ACC112 (cell line): ENCODE measurements at regions not wholly inside any gene's neighbourhood (a gene's known extent, or its start where the extent isn't known, plus 50 kb on each side); places are given as distances from the start of the nearest gene placed in this dataset.

Source experiments
- H2AFZ ChIP-seq: fragments of 200-600 bp; sonication (generic); one replicate; pipeline ENCODE4 v1.6.0; 2017; ENCODE audit warnings: antibody characterized with exemption, low read length; ENCODE audit not compliant: unreplicated experiment
- H3K27ac ChIP-seq: fragments of 200-600 bp; sonication (generic); 2 replicates; pipeline ENCODE4 v1.5.1; 2014; ENCODE audit warnings: low read depth, mild to moderate bottlenecking, antibody characterized with exemption, low read length, moderate library complexity
- H3K27me3 ChIP-seq: fragments of 200-600 bp; sonication (generic); 2 replicates; pipeline ENCODE4 v1.6.1; 2014; ENCODE audit warnings: mild to moderate bottlenecking, antibody characterized with exemption, low read length, moderate library complexity, mixed read lengths; ENCODE audit not compliant: insufficient read depth
- H3K36me3 ChIP-seq: fragments of 200-600 bp; sonication (generic); 2 replicates; pipeline ENCODE4 v1.6.1; 2016; ENCODE audit warnings: mild to moderate bottlenecking, antibody characterized with exemption, low read length, moderate library complexity, mixed read lengths; ENCODE audit not compliant: insufficient read depth
- H3K4me1 ChIP-seq: fragments of 200-600 bp; sonication (generic); one replicate; pipeline ENCODE4 v1.6.1; 2016; ENCODE audit warnings: low read length, mixed read lengths; ENCODE audit not compliant: insufficient read depth, unreplicated experiment, control insufficient read depth
- H3K4me3 ChIP-seq: fragments of 200-600 bp; sonication (generic); 2 replicates; pipeline ENCODE4 v1.5.1; 2014; ENCODE audit warnings: mild to moderate bottlenecking, low read depth, low read length
- H3K79me2 ChIP-seq: fragments of 200-600 bp; sonication (generic); one replicate; pipeline ENCODE4 v1.6.0; 2016; ENCODE audit warnings: low read length; ENCODE audit not compliant: control insufficient read depth, unreplicated experiment, insufficient read depth

GRCh38 chr13:70964124-70964523 is 855.9 kb upstream of the KLHL1 start:
- H3K27ac ChIP-seq: no peak overlapping the region
- H3K4me1 ChIP-seq: no peaks in the 10 kb centered on the region
- H3K27me3 ChIP-seq: no peaks in the 10 kb centered on the region
- no peaks in the 10 kb centered on the region for H3K36me3 ChIP-seq
- H3K79me2 ChIP-seq: no peaks in the 10 kb centered on the region
- no peak overlapping the region for H2AFZ ChIP-seq
- H3K4me3 ChIP-seq: no peak overlapping the region

GRCh38 chr13:70960841-70961443 is 852.7 kb upstream of the KLHL1 start:
- Histone ChIP-seq H3K4me1 (no peaks in the 10 kb centered on the region), H2AFZ (no peak overlapping the region), H3K79me2 (no peaks in the 10 kb centered on the region), H3K27me3 (no peaks in the 10 kb centered on the region), H3K4me3 (no peak overlapping the region), H3K27ac (no peak overlapping the region), H3K36me3 (no peaks in the 10 kb centered on the region)

GRCh38 chr13:70959035-70959775 is 851.0 kb upstream of the KLHL1 start:
- Histone ChIP-seq H3K79me2 (no peaks in the 10 kb centered on the region), H3K4me1 (no peaks in the 10 kb centered on the region)

GRCh38 chr13:70955887-70956286 is 847.6 kb upstream of the KLHL1 start:
- Histone ChIP-seq H3K4me1 (no peaks in the 10 kb centered on the region), H3K4me3 (no peak overlapping the region), H3K79me2 (no peaks in the 10 kb centered on the region), H3K36me3 (no peaks in the 10 kb centered on the region), H3K27me3 (no peaks in the 10 kb centered on the region), H2AFZ (no peak overlapping the region), H3K27ac (no peak overlapping the region)

More at GRCh38 chr13:70959035-70959775, 851.0 kb upstream of the KLHL1 start:
- H3K27me3 ChIP-seq: no peaks in the 10 kb centered on the region
- H3K4me3 ChIP-seq: no peak overlapping the region
- H3K36me3 ChIP-seq: no peaks in the 10 kb centered on the region
- no peak overlapping the region for H3K27ac ChIP-seq
- no peak overlapping the region for H2AFZ ChIP-seq

GRCh38 chr13:70950664-70951063 is 842.4 kb upstream of the KLHL1 start:
- Histone ChIP-seq H3K79me2 (no peaks in the 10 kb centered on the region), H3K4me1 (no peaks in the 10 kb centered on the region), H3K27ac (no peak overlapping the region)

GRCh38 chr13:70945506-70945905 is 837.3 kb upstream of the KLHL1 start:
- no peak overlapping the region for H3K4me3 ChIP-seq
- no peak overlapping the region for H3K27ac ChIP-seq
- no peaks in the 10 kb centered on the region for H3K36me3 ChIP-seq
- no peaks in the 10 kb centered on the region for H3K4me1 ChIP-seq
- no peaks in the 10 kb centered on the region for H3K27me3 ChIP-seq
- no peak overlapping the region for H2AFZ ChIP-seq
- H3K79me2 ChIP-seq: no peaks in the 10 kb centered on the region

More at GRCh38 chr13:70950664-70951063, 842.4 kb upstream of the KLHL1 start:
- Histone ChIP-seq H3K4me3 (no peak overlapping the region), H3K36me3 (no peaks in the 10 kb centered on the region), H3K27me3 (no peaks in the 10 kb centered on the region), H2AFZ (no peak overlapping the region)

- no peaks in the 10 kb centered on the region for H3K36me3 ChIP-seq
- no peaks in the 10 kb centered on the region for H3K27me3 ChIP-seq
- no peak overlapping the region for H3K4me3 ChIP-seq
- no peaks in the 10 kb centered on the region for H3K79me2 ChIP-seq
- H3K27ac ChIP-seq: no peak overlapping the region
- H2AFZ ChIP-seq: no peak overlapping the region
- H3K4me1 ChIP-seq: no peaks in the 10 kb centered on the region
Observed at GRCh38 chr13:70941454-70941853, 833.2 kb upstream of the KLHL1 start.

GRCh38 chr13:70938462-70938861 is 830.2 kb upstream of the KLHL1 start:
- Histone ChIP-seq H3K36me3 (no peaks in the 10 kb centered on the region), H3K27me3 (no peaks in the 10 kb centered on the region), H3K4me3 (no peak overlapping the region), H3K27ac (no peak overlapping the region), H3K4me1 (no peaks in the 10 kb centered on the region), H3K79me2 (no peaks in the 10 kb centered on the region), H2AFZ (no peak overlapping the region)

- H3K4me3 ChIP-seq: no peak overlapping the region
- no peaks in the 10 kb centered on the region for H3K79me2 ChIP-seq
- H3K27ac ChIP-seq: no peak overlapping the region
- no peaks in the 10 kb centered on the region for H3K36me3 ChIP-seq
- no peaks in the 10 kb centered on the region for H3K27me3 ChIP-seq
- H3K4me1 ChIP-seq: no peaks in the 10 kb centered on the region
- H2AFZ ChIP-seq: no peak overlapping the region
Observed at GRCh38 chr13:70932511-70932910, 824.3 kb upstream of the KLHL1 start.

- Histone ChIP-seq H3K27me3 (no peaks in the 10 kb centered on the region), H2AFZ (no peak overlapping the region), H3K79me2 (no peaks in the 10 kb centered on the region), H3K4me3 (no peak overlapping the region), H3K4me1 (no peaks in the 10 kb centered on the region), H3K27ac (no peak overlapping the region), H3K36me3 (no peaks in the 10 kb centered on the region)
Observed at GRCh38 chr13:70923863-70924752, 815.9 kb upstream of the KLHL1 start.
